ENCODE measurements at regions not wholly inside any gene's neighbourhood (a gene's known extent, or its start where the extent isn't known, plus 50 kb on each side); places are given as distances from the start of the nearest gene placed in this dataset.

- TF ChIP-seq POLR2AphosphoS5 (IDR thresholded peaks at IDR 0.05) (no peak), CTCF (IDR thresholded peaks at IDR 0.05; ENCODE audit: poor library complexity, severe bottlenecking) (no peak), TAF1 (IDR thresholded peaks at IDR 0.05; ENCODE audit: low read depth) (no peak), EP300 (conservative IDR thresholded peaks at IDR 0.05; ENCODE audit: poor library complexity, severe bottlenecking) (no peak), REST (IDR thresholded peaks at IDR 0.05; ENCODE audit: borderline replicate concordance) (no peak), RAD21 (conservative IDR thresholded peaks at IDR 0.05) (no peak), EZH2 (IDR thresholded peaks at IDR 0.05; ENCODE audit: borderline replicate concordance, insufficient read depth, low read length, poor library complexity, severe bottlenecking) (no peak)
Measured at GRCh38 chr15:62402687-62403086, 237.6 kb upstream of the C2CD4B start.
